Activated CD4-positive, alpha-beta T cell treated with anti-CD3 and anti-CD28 coated beads, Interleukin-2, amount 50 U/mL, for 16 hours (primary cell): ENCODE measurements at regions not wholly inside any gene's neighbourhood (a gene's known extent, or its start where the extent isn't known, plus 50 kb on each side); places are given as distances from the start of the nearest gene placed in this dataset.
A peak's percentile ranks its signal among the peaks of the same experiment; 100 is the strongest.
"Not testable (repeated sequence)": the region's sequence is repeated elsewhere in the genome, so short reads cannot be mapped to it uniquely, and the experiment has no call there.

Experiments
- DNase-seq: peaks from one replicate; pipeline ENCODE4 v3.0.0-alpha.2; 2020

DNA sequence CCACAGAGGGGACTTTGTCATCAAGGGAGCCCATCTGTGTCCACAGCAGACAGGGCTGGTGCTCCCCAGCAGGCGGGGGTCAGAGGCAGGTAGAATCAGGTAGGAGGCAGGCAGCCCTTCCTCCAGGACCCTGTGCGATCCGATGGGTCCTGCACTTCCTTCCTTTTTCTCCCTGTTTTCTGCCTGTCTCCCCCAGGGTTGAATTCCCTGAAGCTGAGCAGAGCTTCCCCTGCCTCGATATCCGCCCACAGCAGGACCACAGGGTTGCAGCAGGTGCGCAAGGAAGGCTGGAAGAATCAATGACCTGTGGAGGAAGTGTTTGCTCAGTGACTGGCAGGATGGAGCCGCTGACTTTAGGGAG, 69.2 kb downstream of the MRPL36 start:
- no peak for DNase-seq

DNA sequence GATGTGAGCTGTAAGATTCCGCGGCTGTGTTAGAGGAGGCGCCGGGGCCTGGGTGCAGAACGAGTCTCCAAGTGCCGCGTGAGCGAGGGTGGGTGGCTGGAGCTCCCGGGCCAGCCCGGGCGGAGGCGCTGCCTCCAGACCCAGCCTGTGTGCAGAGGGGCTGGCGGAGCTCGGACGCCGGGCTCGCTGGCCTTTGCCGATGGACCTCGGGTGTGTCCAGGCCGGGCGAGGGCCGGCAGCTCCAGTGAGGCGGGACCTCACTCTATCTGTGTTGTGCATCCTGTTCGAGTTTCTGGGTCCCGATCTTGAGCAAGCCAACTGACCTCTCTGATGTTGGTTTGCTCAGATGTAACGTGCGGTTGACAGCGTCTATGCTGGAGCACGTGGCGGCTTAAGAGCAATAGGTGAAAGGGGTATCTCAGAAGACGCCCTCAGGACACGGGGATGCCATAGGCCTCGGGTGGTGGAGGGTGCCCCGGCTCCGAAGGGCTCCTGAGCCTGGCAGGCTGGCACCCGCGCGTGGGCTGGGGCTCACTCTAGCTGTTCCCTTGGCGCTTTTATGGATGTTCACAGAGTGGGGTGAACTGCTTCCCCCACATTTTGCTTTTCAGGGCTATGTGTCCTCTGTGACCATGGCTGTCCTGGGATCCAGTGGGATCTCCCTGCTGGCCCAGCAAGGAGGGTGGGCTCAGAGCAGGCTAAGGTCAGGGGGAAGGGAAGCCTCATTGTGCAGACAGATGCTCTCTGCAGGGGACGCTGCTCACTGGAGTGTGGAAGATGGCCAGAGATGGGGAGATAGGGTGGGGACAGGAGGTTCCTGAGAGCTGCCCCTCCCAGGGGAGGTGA, 69.8 kb downstream of the MRPL36 start:
- no peak for DNase-seq

DNA sequence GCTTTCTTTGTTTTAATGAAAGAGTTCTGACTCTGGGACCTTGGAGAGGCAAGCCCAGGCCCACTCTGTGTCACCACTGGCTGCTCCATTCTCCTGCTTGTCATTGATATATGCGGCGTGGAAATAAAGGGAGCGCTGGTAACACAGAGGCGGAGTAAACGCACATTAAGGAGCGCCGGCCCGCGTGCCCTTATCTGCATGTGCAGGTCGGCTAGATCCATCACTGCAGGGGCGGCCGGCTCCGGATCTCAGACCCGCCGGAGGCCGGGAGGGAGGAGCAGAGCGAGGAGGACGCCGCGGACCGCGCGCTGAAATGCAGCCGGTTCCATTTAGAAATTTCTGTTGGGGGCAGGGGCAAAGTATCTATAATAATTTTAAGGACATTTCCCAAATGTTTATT, 70.8 kb downstream of the MRPL36 start:
- DNase-seq = no peak

DNA sequence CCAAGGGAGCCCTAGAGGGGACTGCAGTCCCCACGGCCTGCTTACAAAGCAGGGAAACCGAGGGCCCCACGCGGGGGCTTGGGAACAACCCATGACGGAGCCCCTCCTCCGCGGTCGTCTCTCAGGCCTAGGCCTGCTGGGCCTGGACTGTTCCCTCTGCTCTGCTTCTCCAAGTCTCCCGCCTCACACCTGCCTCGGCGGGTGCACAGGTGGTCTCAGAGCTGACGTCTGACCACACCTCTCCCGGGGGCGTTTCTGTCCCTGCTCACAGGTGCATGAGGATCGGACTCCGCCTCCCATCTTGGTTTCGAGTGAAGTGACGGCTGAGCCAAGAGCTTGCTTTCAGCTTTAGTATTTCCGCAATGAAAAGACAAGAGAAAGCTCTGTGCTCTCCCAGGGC, 72.1 kb downstream of the MRPL36 start:
- no peak for DNase-seq

DNA sequence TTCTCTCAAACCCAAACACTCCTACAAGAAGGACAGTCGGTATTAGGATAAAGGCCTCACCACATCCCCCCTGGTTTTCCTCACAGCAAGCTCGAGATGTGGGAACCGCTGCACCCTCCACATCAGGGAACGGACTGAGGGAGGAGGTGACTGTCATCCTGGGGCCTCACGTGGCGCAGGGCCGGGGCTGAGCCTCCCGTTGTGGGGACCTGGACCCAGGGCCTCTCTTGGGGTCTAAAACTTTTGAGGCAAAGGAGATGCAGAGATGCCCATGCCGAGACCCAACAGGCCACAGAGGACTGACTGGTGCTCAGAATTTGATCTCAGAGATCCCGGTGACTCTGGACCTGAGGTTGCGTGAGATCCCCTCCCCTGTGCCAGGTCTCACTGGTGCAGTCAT, 72.7 kb downstream of the MRPL36 start:
- DNase-seq = no peak

DNA sequence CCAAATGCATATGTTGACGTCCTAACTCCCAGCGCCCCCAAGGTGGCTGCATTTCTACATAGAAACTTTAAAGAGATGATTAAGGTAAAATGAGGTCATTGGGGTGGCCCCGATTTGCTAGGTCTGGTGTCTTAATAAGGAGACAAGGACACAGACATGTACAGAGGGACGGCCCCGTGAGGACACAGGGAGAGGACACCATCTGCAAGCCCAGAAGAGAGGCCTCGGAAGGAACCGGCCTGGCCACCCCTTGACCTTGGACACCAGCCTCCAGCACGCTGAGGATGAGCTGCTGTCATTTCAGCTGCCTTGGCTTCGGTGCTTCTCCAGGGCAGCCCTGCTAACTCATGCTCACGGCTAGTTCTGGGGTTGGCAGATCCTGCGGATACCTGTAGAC, 73.2 kb downstream of the MRPL36 start:
- DNase-seq = no peak

DNA sequence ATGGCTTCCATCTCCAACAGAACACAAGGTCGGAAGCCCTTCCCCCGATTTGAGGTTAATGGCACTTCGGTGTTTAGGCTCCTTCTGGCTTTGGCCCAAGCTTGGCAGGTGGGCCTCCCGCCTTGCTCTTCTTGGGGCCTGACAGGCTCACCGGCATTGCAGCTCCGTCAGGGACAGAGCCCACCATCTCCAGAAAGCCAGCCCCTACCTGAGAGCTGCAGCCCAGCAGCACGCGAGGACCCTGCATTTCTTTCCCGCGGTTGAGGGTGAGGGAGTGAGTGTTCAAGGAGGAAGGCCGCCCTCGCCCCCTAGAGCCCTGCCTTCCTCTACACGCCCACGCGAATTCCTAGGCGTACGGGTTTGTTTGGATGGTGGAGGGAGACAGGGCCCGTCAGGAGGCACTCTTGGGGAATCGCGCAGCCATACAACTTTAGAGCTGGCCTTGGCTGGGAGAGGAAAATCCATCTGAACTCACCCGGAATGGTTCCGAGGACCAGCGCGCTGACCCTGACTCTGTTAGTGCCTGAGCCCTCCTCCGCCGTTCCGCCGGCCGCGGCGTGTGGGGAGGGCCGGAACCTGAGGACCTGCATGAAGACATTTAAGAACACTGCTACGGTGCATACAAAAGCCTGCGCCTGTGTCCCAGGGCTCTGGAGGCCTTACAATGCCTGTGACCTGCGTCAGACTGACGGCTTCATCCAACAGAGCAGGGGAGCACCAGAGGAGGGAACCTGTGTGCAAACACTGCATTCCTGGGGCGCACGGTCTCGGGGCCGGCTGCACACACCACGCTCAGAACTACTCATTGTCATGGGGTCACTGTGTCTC, 73.8 kb downstream of the MRPL36 start:
- DNase-seq = no peak

DNA sequence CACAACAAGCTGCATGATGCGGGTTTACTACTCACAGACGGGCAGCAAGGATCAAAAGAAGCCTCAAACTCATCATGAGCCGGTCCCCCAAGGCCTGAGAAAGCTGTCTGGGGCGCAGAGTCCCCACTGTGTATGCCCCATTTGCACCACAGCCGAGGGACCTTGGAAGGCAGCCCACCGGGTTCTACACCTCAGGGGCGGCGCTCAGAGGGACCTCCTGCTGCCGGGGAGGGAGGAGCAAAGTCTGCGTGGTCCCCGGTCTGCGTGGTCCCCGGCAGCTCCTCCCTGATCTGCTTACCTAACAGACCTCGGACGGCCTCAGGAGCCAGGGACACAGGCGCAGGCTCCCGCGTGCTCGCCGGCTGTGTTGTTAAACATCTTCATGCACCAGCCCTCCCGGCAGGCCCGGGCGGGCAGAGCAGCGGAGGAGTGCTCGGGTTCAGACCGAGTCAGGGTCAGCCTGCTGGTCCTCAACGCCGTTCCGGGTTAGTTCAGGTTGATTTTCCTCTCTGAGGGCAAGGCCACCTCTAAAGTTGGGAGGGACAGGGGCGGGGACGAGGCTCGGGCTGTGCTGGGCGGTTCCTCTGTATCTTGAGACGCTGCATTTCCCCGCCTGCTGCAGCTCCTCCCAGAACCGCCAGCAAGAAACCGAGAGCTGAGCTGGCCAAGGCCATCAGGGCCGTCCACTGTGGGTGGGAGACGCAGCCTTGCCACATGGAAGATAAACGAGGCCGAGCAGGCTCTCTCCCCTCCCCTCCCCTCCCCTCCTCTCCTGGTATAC, 74.6 kb downstream of the MRPL36 start:
- DNase-seq = no peak

DNA sequence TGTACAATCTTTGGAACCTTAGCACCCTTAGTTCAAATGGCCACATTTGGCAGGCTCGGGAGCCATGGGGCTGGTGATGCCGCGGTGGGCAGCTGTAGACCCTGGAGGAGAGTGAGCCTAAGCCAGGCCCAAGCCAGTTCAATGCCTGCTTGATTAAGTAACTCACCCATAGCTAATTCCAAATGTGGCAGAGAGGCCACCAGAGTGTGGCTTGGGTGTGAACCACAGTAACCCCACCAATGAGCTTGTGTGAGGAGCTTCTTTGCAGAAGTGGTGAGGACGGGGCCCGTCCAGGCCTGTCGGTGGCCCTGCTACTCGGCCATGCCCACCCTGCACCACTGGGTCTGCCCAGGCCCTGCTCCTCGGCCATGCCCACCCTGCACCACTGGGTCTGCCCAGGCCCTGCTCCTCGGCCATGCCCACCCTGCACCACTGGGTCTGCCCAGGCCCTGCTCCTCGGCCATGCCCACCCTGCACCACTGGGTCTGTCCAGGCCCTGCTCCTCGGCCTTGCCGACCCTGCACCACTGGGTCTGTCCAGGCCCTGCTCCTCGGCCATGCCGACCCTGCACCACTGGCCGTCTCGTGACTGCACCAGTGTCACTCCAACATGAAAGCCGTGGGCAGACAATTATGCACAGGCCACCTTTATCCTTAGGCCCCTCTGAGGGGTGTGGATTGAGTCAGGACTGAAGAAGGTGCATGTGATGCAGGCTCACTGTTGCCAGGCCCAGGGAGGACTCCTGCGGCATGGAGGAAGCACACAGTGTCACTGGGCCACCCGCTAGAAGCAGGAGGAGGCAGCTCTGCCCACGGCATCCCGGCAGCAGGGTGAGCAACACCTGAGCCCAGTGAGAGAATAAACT, 75.4 kb downstream of the MRPL36 start:
- DNase-seq = no peak

DNA sequence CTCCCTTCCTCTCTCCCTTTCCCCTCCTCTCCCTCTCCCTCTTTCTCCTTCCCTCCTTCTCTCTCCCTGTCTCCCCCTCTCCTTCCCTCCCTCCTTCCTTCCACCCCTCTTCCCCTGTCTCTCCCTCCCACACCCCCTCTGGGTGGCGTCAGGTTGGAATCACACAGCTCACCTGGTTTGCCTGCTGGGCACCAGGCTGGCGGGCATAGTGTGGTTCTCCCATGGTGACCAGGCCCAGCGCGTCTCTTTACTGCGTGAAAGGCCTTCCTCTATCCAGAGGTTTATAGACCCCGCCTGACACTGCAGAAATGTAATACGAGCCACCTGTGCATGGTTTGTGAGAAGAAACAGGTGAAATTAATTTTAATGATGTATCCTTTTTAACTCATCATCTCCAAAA, 76.2 kb downstream of the MRPL36 start:
- no peak for DNase-seq

DNA sequence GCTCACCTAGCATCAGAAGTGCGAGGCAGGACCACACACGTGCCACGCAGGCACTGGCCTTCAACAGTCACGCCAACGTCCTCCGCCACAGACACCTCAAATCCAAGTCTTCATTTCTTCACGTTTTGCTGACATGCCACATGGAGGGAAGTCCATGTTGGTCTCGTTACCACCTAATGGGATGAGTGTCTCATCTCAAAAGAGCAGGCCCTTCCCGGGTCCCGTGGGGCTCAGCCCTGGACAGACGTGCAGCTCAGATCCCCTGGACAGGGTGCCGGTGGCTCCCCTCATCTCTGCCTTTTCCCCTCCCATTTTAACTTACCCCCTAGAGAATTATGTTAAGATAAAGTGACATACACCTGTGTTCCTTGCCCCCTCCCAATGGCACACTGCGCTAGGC, 76.8 kb downstream of the MRPL36 start:
- no peak for DNase-seq

DNA sequence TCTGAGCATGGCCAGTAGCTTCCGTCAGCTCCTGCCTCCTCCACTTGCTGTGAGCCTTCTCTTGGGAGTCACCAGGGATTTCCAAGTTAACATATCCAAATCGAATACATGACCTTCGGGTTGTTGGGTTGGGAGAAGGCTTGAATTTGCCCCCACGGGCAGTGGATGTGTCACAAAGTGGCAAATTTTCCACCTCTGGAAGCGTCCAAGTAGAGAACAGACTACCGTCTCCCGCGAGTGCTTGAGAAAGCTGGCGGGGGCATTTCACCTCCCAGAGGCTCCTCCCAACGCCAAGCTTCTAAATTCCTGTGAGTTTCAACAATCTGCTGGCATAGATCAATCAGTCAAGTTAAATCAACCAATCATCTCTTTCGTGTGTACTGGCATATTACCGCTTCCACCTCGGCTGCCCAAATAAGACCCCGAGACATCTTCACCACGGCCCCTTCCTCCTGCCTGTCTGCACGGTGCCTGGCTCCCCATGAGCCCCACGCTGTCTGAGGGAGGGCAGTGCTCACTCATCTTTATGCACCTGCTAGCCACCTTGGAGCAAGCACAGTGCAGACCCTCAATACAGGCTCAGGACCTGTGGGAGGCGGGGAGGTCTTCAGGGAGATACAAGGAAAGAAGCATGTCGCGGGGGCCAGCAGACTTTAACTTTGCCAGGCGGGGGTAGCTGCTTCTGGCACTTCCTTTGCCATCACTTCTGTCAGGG, 79.1 kb downstream of the MRPL36 start:
- no peak for DNase-seq

DNA sequence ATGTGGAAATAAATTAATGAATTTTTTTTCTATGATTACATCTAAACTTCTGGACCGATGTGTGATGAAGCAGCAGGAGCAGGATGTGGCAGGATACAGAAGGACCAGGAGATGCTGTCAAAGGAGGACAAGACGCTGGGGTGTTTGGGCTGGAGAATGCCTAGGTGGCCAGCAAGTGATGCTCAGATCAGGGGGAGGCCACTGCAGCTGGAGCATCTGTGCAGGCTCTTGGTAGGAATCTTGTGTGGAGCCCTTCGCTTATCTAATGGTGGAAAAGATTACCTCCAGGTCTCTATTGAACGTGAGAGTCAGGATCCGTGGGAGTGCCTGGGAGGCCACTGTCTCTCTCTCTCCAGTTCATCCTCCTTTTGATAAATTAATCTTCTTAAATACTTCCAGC, 79.8 kb downstream of the MRPL36 start:
- DNase-seq = no peak

DNA sequence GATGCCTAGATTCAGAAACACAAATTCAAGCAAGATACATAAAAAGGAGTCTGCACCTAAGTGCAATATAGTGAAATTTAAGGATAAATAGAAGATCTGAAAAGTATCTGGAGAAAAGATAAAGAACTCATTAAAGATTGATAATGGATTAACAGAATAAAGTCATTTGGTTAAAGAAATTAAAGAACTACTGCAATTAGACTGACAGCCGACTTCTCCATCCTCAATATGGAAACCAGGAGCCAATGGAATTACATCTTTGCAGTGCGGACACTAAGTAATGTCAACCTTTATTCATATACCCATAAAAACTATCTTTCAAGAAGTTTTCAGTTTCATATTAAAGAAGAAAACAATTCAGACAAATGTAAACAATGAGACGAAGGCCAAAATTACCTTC, 81.0 kb downstream of the MRPL36 start:
- DNase-seq = no peak

DNA sequence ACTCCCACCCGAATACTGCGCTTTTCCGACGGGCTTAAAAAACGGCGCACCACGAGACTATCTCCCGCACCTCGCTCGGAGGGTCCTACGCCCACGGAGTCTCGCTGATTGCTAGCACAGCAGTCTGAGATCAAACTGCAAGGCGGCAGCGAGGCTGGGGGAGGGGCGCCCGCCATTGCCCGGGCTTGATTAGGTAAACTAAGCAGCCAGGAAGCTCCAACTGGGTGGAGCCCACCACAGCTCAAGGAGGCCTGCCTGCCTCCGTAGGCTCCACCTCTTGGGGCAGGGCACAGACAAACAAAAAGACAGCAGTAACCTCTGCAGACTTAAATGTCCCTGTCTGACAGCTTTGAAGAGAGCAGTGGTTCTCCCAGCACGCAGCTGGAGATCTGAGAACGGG, 89.5 kb downstream of the MRPL36 start:
- DNase-seq = not testable (repeated sequence)

DNA sequence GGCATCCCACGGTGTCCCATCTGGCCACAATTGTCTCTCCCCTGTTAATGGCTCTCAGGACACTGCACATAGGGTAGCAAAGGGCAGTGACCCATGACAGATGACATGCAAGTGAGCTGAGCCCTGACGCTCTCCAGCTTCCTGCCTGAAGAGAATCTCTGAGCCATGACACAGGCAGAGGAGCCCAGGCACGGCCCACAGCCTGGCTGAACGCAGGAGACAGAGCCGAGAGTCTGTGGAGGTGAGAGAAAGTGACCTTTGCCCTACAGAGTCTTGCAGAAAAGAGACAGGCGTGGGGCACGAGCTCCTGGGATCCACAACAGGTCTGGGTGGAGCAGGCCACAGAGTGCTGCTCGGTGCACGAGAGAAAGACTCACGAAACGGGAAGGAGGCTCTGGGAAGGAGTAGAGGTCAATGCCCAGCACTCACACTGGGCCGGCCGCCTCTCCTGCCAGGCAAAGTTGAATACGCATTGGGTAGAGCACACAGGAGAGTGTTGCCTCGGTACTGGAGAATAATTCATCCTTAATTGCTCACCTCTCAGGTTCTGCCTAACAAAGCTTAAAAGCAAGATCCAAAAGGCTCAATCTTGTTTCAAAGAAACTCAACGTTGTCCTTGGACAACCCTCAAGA, 90.3 kb downstream of the MRPL36 start:
- no peak for DNase-seq

DNA sequence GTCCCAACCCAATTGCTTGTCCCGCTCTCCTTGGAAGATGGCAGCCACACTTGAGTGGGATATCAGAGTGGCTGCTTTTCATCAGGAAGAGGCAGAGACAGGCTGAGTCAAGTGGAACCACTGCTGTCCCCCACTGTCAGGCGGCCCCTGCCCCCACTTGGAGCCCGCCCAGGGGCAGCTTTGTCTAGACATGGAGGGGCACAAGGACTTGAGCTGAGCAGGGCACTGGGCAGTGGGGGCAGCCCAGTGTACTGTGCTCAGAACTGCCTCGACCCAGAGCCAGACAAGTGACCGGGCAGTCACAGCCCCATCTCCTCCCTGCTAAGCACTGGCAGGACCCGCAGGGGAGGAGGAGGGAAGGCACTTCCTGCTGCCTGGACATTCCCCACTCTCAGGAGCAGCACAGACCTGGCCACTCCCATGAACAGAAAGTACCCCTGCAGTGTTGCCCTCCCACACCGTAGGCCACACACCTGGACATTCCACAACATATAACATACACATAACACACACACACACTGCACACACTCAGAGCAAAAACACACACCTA, 91.0 kb downstream of the MRPL36 start:
- DNase-seq = no peak

DNA sequence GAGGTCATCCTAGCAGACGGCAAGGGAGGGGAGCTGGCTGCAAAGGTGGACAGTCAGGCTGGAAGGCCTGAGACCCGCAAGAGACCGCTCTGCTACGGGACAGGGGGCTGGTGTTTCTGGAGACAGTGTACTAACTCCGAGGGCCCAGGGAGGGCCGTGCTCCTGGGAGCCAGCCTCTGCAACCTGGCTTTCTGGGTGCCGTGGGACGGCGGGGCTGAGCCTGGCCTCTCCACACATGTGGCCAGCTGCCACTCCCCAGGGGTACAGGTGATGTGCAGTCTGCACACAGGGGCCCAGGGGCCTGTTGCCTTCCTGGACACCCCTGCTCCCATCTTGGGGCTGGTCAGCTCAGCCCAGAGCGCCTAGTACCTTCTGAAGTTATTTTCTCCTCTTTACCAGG, 92.2 kb downstream of the MRPL36 start:
- DNase-seq = no peak

DNA sequence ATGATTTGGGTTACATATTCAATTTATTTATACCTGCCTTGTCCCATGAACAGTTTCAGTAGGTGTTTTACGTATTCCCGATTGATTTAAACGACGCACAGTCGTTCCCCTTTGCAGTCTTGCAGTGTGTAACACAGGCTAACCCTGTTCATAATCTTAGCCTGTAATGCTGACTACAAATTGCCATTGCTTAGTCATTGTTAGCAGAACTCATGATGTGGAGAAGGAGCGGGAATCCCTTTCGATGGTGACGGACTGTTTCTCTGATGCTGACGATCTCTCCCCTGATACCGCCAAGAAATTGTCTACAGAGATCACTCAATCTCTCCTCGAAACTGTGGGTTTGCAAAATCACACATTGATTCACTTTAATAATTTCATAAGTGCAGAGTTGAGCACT, 93.2 kb downstream of the MRPL36 start:
- DNase-seq = peak; percentile 22

DNA sequence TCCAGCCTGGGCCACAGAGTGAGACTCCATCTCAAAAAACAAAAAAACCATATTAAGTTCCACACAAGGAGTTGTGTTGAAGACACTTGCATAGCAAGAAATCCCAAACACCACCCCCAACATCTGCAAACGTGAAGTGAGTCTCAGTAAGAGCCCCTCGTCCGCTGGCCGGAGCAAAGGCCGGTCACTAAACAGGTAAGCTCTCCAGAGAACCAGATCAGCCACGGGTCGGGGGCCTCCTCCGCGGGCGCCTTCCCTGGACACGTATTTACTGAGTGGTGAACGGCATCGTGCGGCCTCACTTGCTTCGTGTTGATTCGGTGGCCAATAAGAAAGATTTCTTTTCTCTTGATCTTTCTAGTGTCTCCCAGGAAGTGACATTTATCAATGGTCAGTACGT, 93.6 kb downstream of the MRPL36 start:
- no peak for DNase-seq

DNA sequence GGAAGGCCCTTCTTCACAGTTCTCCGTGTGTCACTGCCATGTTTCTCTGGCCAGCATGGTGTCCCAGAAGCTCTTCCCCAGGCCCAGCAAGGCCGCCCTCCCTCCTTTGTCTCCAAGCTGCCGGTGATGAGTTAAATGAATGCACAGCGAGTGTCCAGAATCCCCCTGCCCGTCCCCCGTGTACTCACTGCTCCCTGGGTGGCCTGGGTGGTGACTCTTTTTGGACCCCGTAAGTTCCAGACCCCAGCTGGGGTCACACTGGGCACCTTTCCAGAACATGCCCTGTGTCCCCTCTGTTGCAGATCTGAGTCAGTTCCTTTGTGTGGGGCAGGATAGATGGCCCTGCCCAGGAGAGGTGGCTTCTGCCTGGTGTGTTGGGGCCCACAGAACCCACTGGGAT, 95.0 kb downstream of the MRPL36 start:
- DNase-seq = no peak
